GM21723 (cell line): ENCODE measurements at regions not wholly inside any gene's neighbourhood (a gene's known extent, or its start where the extent isn't known, plus 50 kb on each side); places are given as distances from the start of the nearest gene placed in this dataset.

Source experiments
- ATAC-seq: cut with Tn5 transposase; IDR thresholded peaks from one replicate; pipeline ENCODE4 v1.9.1; 2021; ENCODE audit warnings: mild to moderate bottlenecking, moderate library complexity; ENCODE audit not compliant: unreplicated experiment

DNA sequence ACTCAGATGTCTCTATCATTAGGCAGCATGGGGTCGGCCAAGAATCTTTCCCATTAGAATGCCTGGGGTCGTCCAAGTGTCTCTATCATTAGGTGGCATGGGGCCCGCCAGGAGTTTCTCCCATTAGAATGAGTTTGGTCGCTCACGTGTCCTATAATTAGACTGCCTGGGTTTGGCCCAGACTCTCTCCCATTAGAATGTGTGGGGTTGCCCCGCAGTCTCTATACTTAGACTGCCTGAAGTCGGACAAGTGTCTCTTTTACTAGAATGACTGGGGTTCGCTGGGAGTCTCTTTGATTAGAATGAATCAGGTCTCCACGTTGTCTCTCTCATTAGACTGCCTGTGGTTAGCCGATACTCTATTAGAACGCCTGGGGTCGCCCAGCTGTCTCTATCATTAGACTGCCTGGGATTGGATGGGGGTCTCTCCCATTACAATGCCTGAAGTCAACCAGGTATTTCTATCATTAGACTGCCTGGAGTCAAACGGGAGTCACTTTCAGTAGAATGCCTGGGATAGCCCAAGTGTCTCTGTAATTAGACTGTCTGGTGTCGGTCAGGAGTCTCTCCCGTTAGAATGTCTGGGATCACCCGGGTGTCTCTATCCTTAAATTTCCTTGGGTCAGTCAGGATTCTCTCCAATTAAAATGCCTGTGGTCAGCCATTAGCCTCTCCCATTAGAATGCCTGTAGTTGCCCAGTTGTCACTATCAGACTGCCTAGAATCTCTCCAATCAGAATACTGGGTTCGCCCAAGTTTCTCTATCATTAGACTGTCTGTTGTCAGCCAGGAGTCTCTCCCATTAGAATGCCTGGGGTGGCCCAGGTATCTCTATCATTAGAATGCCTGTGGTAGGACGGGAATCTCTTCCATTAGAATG is 1454.1 kb downstream of the UQCRFS1 start:
- ATAC-seq, result no peak

DNA sequence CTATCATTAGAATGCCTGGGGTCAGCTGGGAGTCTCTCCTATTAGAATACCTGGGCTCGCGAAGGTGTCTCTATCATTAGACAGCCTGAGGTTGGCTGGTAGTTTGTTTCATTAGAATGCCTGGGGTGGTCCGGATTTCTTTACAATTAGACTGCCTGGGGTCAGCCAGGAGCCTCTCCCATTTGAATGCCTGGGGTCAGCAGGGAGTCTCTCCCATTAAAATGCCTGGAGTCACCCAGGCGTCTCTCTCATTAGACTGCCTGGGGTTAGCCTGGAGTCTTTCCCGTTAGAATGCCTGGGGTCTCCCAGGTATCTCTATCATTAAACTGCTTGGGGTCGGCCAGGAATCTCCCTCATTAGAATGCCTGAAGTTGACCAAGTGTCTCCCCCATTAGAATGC is 1458.3 kb downstream of the UQCRFS1 start:
- ATAC-seq, result no peak

DNA sequence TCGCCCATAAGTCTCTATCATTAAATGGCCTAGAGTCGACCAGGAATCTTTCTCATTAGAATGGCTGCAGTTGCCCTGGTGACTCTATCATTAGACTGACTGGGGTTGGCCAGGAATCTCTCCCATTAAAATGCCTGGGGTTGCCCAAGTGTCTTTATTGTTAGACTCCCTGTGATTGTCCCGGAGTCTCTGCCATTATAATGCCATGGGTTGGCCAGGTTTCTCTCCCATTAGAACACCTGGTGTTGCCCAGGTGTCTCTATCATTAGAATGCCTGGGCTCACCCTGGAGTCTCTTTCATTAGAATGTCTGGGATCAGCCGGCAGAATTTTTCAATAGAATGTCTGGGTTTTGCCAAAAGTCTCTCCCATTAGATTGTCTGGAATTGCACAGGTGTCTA is 1459.3 kb downstream of the UQCRFS1 start:
- ATAC-seq, result no peak

DNA sequence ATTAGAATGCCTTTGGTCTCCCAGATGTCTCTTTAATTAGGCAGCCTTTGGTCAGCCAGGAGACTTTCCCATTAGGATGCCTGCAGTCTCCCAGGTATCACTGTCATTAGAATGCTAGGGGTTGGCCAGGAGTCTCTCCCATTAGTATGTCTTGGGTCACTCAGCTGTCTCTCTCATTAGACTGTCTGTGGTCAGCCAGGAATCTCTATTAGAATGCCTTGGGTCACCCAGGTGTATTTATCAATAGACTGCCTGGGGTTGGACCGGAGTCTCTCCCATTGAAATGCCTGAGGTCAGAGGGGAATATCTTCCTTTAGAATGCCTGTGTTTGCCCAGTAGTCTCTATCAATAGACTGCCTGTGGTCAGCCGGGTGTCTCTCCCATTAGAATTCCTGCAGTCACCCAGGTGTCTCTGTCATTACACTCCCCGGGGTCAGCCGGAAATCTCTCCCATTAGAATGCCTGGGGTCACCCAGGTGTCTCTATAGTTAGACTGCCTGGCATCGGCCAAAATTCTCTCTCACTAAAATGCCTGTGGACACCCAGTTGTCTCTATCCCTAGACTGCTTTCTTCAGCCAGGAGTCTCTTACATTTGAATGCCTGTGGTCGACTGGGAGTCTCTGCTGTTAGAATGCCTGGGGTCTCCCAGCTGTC is 1460.3 kb downstream of the UQCRFS1 start:
- no peak for ATAC-seq

DNA sequence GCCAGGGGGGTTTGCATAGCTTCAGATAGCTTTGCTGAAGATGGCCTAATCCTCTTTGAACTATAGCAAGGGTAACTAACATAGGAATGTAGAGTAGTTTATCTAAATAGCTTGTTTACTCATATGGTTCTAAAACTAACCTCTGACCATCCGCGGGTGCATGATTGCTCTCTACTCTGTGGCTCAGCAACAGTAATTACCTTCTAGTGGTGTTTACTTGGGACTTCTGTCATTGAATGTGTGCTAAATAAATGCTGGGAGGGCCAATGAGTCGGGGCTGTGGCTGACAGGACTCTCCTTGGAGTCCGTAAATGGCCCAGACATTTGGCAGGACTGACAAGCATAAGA is 1461.9 kb downstream of the UQCRFS1 start:
- no peak for ATAC-seq

DNA sequence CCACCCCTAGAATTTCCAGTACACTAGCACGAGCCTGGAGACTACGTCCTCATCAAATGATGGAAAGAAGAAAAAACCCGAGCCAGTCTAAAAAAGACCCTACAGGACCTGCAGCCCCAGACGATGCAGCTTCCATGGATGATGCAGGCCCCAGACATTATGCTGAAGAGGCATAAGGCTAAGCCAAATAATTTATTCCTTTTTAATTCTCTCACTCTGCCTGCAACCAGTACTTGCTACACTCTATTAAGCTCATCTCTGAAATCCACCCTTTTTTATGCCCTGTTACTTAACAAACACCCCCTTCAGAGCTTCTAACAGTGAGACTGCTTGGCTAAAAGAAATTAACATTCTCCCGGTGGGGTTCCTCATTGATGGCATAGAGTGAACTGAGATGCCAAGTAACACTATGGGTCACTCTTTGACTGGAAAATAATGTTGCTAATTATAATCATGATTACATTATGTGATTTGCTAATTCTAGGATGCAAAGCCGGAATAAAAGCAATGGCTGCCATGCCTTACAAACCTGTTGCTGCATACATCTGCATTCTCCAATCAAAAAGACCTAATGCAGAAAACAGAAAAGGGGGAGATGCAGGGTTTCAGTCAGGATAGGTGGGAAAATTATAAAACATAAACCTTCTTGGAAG is 1462.4 kb downstream of the UQCRFS1 start:
- ATAC-seq, result no peak

DNA sequence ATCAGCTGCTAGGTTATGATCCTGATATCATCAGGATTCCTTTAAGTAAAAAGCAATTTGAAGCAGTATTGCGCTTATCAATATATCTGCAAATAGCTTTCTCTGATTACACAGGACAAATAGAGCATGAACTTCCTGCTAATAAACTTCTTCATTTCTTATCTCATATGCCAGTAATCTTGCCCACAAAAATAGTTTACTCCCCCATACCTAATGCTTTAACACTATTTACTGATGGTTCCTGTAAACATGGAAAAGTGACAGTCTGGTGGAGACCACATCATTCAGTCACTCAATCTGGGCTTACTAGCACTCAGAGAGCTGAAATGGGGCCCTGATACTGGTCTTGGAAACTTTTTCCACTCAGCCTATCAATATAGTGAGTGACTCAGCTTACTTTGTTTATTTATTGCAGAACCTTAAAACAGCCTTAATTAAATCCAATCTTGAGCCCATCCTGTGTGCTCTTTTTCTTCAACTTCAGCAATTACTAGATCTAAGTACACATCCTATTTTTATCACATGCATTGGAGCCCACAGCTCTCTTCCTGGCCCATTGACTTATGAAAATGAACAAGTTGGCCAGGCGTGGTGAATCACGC is 1464.3 kb downstream of the UQCRFS1 start:
- ATAC-seq, result no peak

DNA sequence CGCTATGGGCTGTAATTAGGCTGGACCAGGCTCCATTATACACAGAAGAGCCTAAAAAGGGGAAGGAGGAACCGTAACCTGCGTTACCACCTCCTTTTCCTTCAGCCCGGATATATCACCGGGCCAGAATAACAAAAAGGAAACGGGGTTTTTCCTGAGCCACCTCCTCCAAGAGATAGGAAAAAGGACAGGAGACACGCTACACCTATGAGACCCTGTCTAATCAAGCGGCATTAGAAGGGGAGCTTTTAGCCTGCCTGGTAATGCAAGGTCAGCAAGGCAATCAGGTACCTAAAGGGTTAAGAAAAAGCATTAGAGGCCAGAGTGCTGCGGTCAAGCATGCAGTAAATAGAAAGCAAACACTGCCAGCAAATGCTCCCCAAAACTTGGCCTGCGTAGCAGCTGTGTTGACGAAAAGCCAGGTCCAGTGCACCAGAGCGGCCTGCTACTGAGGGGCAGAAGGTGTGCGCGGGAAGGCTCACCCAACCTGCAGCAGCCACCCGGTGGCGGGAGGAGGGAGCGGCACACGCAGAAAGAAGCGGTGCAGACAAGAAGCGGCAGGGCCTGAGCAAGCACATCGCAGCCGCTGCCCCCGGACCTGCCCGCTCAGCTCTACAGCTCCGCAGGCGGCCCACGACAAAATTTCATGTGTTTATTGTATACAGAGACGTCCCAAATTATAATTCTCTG is 1466.1 kb downstream of the UQCRFS1 start:
- ATAC-seq, result no peak

DNA sequence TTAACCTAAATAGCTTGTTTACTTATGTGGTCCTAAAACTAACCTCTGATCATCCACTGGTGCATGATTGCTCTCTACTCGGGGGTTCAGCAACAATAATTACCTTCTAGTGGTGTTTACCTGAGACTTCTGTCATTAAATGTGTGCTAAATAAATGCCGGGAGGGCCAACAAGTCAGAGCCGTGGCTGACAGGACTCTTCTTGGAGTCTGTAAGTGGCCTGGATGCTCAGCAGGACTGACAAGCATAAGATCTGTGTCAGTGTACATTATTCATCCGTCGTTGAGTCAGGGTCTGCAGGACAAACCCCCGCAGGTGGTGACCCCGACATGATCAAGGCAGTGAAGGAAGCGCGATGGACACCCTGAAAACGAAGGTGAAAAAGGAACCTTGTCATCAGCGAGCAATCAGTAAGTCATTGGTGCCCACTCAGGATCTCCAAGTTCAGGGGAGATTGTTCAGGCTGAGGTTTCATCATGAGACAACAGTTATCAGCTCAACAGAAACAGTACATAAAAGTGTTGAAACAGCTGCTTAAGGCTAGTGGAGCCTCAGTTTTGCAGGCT is 1466.9 kb downstream of the UQCRFS1 start:
- no peak for ATAC-seq

DNA sequence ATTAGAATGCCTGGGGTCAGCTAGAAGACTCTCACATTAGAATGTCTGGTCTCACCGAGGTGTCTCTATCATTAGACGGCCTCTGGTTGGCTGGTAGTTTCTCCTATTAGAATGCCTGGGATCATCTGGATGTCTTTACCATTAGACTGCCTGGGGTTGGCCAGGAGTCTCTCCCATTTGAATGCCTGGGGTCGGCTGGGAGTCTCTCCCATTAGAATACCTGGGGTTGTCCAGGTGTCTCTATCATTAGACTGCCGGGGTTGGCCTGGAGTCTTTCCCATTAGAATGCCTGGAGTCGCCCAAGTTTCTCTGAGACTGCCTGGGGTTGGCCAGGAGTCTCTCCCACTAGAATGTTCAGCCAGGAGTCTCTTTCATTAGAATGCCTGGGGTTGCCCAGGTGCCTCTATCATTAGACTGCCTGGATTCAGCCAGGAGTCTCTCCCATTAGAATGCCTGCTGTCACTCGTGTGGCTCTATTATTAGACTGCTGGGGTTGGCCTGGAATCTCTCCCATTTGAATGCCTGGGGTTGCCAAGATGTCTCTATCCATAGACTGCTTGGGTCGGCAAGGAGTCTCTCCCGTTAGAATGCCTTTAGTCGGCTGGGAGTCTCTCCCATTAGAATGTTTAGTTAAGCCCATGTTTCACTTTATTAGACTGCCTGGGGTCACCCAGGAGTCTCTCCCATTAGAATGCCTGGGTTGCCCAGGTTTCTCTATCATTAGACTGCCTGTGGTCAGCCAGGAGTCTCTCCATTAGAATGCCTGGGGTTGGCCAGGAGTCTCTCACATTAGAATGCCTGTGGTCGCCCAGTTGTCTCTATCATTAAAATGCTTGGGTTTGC is 1467.8 kb downstream of the UQCRFS1 start:
- no peak for ATAC-seq

DNA sequence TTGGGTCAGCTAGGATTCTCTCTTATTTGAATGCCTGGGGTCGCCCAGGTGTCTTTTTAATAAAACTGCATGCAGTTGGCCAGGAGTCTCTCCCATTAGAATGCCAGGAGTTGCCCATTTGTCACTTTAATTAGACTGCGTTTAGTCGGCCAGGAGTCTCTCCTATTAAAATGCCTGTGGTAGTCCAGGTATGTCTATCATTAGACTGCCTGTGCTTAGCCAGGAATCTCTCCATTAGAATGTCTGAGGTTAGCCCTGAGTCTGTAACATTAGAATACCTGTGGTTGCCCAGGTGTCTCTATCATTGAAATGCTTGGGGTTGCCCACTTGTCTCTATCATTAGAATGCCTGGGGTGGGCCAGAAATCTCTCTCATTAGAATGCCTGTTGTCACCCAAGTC is 1470.9 kb downstream of the UQCRFS1 start:
- ATAC-seq, result no peak

DNA sequence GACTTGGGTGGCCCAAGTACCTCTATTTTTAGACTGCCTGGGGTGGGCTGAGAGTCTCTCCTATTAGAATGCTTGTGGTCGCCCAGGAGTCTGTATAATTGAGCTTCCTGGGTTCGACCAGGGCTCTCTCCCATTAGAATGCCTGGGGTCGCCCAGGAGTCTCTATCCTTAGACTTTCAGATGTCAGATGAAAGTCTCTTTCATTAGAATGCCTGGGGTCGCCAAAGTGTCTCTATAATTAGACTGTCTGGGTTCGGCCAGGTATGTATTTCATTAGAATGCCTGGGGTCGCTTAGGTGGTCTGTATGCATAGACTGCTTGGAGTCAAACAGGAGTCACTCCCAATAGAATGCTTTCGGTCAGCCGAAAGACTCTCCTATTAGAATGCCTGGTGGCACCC is 1471.7 kb downstream of the UQCRFS1 start:
- ATAC-seq, result no peak

DNA sequence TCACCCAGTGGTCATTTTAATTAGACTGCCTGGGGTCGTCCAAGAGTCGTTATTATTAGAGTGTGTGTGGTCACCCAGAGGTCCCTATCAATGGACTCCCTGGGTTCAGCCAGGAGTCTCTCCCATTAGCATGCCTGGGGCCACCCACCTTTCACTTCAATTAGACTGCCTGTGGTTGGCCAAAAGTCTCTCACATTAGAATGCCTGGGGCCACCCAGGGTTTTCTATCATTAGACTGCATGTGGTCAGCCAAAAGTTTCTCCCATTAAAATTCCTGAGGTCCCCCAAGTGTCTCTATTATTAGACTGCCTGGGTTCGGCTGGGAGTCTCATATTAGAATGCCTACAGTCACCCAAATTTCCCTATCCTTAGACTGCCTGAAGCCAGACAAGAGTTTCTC is 1472.6 kb downstream of the UQCRFS1 start:
- ATAC-seq, result no peak

DNA sequence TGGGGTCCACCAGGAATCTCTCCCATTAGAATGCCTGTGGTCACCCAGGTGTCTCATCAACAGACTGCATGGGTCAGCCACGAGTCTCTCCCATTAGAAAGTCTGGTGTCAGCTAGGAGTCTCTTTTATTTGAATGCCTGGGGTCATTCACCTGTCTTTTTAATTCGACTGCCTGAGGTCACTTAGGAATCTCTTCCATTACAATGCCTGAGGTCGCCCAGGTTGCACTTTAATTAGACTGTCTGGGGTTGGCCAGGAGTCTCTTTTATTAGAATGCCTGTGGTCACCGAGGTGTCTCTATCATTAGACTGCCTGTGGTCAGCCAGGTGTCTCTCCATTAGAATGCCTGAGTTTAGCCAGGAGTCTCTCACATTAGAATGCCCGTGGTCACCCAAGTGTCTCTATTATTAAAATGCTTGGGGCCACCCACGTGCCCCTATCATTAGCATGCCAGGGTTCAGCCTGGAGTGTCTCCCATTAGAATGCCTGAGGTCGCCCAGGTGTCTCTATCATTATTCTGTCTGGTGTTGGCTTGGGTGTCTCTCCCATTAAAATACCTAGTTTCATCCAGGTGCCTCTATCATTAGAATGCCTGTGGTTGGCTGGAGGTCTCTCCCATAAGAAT is 1474.3 kb downstream of the UQCRFS1 start:
- ATAC-seq, result no peak

DNA sequence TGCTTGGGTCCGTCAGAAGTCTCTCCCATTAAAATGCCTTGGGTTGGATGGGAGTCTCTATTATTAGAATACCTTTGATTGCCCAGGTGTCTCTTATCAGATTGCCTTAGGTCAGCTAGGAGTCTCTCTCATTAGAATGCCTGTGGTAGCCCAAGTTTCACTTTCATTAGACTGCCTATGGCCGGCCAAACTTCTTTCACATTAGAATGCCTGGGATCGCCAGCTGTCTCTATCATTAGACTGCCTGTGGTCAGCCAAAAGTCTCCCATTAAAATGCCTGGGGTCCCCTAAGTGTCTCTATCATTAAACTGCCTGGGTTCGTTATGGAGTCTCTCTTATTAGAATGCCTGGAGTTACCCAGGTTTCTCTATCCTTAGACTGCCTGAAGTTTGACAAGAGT is 1476.7 kb downstream of the UQCRFS1 start:
- no peak for ATAC-seq

DNA sequence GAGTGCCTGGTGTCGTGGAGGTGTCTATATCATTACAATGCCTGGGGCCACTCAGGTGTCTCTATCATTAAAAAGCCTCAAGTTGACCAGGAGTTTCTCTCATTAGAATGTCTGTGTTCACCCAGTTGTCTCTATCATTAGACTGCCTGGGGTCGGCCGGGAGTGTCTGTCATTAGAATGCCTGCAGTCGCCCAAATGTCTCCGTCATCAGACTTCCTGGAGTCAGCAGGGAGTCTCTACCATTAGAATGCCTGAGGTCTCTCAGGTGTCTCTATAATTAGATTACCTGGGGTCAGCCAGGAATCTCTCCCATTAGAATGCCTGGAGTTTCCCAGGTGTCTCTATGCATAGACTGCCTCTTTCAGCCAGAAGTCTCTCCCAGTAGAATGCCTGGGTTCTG is 1477.6 kb downstream of the UQCRFS1 start:
- no peak for ATAC-seq

DNA sequence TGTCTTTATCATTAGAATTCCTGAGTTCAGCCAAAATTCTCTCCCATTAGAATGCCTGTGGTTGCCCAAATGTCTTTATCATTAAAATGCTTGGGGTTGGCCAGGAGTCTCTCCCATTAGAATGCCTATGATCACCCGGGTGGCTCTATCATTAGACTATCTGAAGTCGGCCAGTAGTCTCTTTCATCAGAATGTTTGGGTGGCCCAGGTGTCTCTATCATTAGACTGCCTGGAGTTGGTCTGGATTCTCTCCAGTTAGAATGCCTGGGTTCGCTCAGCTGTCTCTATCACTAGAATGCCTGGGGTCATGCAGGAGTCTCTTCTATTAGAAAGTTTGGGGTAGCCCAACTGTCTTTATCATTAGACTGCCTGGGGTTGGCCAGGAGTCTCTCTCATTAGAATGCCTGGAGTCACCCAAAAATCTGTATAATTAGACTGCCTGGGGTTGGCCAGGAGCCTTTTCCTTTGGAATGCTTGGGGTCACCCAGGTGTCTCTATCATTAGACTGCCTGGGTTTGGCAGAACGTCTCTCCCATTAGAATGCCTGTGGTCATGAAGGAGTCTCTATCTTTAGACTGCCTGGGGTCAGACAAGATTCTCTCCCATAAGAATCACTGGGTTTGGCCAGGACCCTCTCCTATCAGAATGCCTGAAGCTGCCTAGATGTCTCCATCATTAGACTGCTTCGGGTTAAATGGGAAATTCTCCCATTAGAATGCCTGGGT is 1478.3 kb downstream of the UQCRFS1 start:
- ATAC-seq, result no peak

DNA sequence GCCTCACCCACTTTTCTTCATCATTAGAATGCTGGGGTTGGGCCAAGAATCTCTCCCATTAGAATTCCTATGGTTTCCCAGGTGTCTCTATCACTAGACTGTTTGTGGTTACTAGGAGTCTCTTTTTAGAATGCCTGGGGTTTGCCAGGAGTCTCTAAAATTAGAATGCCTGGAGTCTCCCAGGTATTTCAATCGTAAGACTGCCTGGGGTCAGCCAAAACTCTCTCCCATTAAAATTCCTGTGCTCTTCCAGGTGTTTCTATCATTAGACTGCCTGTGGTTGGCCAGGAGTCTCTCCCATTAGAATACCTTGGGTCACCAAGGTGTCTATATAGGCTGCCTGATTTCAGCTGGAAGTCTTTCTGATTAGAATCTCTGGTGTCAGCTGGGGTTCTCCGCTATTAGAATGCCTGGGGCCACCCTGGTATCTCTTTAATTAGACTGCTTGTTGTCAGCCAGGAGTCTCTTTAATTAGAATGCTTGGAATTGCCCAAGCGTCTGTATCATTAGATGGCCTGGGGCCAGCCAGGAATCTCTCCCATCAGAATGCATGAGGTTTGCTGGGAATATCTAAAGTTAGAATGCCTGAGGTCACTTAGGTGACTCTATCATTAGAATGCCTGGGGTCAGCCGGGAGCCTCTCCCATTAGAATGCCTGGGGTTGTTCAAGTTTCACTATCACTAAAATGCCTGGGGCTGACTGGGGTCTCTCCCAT is 1479.2 kb downstream of the UQCRFS1 start:
- no peak for ATAC-seq
